ENCODE measurements at regions not wholly inside any gene's neighbourhood (a gene's known extent, or its start where the extent isn't known, plus 50 kb on each side); places are given as distances from the start of the nearest gene placed in this dataset.

DNA sequence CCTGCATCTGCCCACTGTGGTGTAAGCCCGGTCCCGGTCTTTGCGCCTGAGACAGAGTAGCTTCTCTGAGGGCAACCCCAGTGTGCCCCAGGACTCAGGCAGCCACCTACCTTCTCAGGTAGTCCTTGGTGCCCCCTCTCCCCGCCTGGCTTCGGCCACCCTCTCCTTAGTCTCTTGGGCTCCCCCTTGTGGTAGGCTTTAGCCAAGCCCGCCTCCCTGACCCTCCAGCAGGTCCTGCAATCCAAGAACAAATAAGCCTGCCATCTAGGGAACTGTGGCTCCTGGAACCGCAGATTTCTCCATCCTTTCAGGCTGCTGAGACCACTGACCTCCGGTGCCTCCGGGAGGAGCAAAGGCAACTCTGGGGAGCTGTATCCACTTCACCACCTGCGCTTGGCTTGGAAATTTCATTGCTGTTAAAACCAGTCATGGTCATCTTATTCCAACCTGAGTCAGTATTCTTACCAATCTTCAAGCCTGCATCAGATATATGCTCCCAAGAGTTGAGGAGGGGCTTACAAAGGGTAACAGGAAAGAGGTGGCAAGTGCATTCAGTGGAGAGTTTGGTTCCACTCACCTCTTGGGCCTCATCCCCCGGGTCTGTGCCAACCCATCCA, 52.8 kb upstream of the TENM4 start:
- peak; percentile 10 to 29 for DNase-seq

DNA sequence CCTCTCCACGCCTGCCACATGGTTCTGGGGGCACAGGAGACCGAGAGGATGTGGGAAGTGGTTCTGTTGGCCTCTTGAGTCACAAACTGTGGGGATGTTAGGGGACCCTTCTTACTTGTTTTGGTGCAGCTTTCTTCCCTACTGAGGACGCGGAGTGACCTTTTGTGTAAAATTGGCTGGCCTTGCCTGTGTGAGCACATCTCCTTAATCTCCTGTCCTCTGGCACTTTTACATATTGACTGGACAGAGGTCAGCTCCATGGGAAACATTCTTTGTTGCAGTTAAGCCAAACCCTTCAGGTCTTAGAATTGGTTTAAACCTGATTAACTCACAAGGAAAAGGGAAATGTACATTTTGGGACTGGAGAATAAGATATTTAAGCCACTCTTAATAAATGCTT, 51.2 kb upstream of the TENM4 start:
- no peak for DNase-seq

All from CD4-positive, alpha-beta T cell treated with Interferon alpha-2 for 1 hour (primary cell).